HG03045 (cell line): ENCODE measurements at regions not wholly inside any gene's neighbourhood (a gene's known extent, or its start where the extent isn't known, plus 50 kb on each side); places are given as distances from the start of the nearest gene placed in this dataset.
"Not testable (repeated sequence)": the region's sequence is repeated elsewhere in the genome, so short reads cannot be mapped to it uniquely, and the experiment has no call there.

ENCODE experiments used
- ATAC-seq: cut with Tn5 transposase; IDR thresholded peaks from one replicate; pipeline ENCODE4 v1.9.1; 2021; ENCODE audit warnings: mild to moderate bottlenecking, moderate library complexity; ENCODE audit not compliant: unreplicated experiment

- no peak for ATAC-seq
Observed at GRCh38 chr18:78805840-78806239, 173.8 kb upstream of the SALL3 start.

DNA sequence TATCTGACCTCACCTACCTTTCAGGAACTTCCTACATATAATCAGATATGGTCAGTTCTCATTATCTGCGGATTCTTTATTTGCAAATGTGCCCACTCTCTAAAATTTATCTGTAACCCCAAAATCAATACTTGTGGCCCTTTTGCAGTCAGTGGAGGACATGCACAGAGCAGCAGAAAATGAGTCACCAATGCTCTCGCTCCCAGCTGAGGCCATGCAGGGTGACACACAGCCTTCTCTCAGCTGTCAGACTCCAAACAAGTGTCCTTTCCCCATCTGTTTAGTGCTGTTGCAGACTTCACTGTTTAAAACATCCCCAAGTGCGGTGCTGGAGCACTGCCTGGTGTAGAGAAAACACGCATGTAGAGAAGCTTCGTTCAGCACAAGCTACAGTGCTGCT, 171.9 kb upstream of the SALL3 start:
- ATAC-seq: no peak

DNA sequence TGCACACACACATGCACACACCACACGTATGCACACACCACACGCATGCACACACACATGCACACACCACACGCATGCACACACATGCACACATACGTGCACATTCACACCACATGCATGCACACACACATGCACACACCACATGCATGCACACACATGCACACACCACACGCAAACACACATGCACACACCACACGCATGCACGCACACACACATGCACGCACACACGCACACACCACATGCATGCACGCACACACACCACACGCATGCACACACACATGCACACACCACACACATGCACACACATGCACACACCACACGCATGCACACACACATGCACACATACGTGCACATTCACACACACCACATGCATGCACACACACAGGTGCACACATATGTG, 169.8 kb upstream of the SALL3 start:
- no peak for ATAC-seq

GRCh38 chr18:78810706-78811105, 168.9 kb upstream of the SALL3 start:
- ATAC-seq: no peak

GRCh38 chr18:78812067-78812466, 167.6 kb upstream of the SALL3 start:
- no peak for ATAC-seq

GRCh38 chr18:78813156-78813555, 166.5 kb upstream of the SALL3 start:
- ATAC-seq: no peak

DNA sequence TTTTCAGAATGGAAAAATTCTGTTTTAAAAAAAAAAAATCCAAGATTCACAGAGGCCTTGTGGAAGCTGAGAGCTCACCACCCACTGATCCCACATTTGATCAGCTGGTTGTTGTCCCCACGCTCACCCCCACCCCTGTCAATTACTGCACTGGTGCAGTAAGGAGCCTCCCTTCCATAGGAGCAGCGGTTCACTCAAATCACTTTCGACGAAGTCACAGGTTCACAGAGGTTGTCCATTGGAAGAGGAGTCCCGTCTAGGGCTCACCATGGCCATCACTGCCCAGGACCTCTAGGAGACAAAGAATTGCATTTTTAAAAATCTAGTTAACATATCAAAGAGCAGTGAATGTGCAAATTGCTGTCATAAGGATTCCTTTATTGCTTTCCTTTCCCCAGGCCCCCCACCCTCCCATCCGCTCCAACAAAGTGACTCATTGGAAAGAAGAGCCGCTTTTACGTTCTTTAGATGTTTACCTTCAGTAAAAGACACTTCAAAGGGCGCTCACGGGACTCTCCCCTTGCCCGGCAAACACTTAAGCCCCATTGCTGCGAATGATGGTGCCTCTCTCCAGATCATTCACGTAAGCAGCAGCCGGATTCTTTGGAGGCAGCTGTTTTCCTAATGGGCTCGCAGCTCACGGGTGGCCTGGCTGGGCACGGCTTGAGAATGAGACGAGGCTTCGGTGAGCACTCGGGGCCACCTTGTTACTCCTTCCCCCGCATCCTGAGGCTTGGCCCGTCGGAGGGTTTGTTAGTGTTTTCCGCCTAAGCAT, 165.5 kb upstream of the SALL3 start:
- no peak for ATAC-seq

DNA sequence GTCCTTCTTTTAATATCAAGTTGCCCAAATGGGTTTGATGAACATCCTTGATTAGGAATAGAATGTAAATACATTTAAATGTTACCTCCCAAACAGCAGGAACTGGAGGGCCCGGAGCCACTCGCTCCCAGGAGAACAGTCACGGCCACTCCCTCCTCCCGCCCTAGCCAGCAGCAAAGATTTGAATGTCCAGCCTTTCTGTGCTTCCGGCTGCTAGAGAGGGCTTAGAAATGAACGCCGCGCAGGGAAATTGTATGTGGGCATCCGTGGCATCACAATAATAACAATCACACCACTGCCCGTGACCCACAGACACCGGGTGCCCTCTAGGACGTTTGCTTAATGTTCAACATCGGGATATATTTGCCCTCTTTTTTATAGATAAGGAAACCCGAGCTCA, 164.9 kb upstream of the SALL3 start:
- no peak for ATAC-seq

GRCh38 chr18:78816114-78816513, 163.5 kb upstream of the SALL3 start:
- no peak for ATAC-seq

DNA sequence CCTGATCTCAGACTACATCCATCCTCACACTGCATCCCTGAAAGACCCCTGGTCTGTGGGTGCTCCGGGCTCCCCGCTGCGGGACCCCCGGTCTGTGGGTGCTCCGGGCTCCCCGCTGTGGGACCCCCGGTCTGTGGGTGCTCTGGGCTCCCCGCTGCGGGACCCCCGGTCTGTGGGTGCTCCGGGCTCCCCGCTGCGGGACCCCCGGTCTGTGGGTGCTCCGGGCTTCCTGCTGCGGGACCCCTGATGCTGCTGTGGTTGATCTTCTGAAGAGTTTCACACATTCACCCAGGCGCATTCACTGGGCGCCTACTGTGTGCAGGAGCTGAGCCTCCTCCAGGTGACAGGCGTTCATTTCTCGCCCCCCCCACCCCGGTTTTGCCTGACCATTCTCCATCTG, 162.7 kb upstream of the SALL3 start:
- ATAC-seq: no peak

GRCh38 chr18:78818495-78818894, 161.1 kb upstream of the SALL3 start:
- no peak for ATAC-seq

DNA sequence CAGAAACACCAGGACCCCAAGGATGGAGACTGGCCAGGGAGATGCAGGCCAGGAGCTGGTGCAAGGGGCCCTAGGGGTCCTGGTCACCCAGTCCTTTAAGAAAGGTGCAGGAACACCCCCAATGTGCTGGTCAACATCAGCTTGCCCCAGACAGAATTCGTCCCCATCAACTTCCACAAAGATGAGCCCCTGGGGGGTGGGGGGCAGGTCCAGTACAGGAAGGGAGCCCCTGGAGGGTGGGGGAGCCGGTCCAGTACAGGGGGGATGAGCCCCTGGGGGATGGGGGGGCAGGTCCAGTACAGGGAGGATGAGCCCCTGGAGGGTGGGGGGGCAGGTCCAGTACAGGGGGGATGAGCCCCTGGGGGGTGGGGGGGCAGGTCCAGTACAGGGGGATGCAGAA, 160.7 kb upstream of the SALL3 start:
- no peak for ATAC-seq

GRCh38 chr18:78820161-78820834, 159.3 kb upstream of the SALL3 start:
- ATAC-seq: no peak

DNA sequence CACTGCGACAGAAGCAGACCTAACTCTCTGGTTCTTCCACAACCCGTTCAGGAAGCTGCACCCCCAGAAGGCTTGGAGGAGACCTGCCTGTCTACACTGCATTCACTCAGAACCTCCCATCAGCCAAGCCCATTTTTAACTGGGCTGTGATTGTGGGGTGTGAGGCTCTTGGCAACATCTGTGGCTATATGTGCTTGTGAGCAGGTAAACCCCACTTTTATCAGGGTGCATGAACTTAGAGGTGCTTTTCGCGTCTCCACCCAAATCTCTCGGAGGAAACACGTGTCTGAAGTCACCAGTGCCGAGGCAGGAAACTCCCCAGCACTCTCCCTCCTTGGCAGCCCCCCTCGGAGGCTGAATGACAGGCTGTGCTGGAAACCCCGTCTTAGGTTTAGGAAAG, 158.2 kb upstream of the SALL3 start:
- no peak for ATAC-seq

- no peak for ATAC-seq
Observed at GRCh38 chr18:78822171-78822948, 157.3 kb upstream of the SALL3 start.

DNA sequence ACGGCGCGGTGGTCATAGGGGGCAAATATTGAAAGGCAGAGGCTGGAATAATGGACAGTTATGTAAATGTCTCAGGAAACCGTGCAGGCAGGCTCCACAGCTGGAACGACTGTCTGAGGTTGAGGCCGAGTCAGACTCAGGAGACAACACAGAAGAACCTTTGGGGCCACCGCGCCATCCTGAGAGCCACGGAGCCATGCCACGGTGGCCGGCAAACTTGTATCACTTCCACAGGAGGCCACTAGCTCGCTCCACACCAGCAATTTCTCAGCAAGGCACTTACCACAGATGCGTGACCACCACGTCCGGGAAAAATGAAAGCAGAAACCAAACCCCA, 156.7 kb upstream of the SALL3 start:
- ATAC-seq: no peak

- ATAC-seq: no peak
Observed at GRCh38 chr18:78825168-78825567, 154.4 kb upstream of the SALL3 start.

- no peak for ATAC-seq
Observed at GRCh38 chr18:78826631-78827030, 153.0 kb upstream of the SALL3 start.

- ATAC-seq: no peak
Observed at GRCh38 chr18:78827141-78827540, 152.5 kb upstream of the SALL3 start.

GRCh38 chr18:78828131-78828530, 151.5 kb upstream of the SALL3 start:
- ATAC-seq: no peak

DNA sequence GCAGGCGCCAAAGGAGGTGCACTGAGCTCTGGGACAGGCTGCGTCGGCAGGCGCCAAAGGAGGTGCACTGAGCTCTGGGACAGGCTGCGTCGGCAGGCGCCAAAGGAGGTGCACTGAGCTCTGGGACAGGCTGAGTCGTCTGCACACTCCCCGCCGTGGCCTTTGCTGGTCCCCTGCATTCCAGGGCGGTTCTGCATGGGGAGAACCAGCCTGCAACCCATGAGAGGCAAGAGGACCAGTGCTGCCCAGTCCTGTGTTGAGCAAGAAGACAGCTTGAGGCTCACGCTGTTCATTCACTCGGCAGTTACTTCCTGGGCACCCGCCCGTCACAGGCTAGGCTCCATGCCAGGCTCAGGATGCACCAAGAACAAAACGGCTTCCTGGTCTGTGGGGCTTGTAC, 150.6 kb upstream of the SALL3 start:
- not testable (repeated sequence) for ATAC-seq

GRCh38 chr18:78830161-78830560, 149.5 kb upstream of the SALL3 start:
- ATAC-seq: no peak
